ENCODE measurements at regions not wholly inside any gene's neighbourhood (a gene's known extent, or its start where the extent isn't known, plus 50 kb on each side); places are given as distances from the start of the nearest gene placed in this dataset.
"Not testable (repeated sequence)": the region's sequence is repeated elsewhere in the genome, so short reads cannot be mapped to it uniquely, and the experiment has no call there.

DNA sequence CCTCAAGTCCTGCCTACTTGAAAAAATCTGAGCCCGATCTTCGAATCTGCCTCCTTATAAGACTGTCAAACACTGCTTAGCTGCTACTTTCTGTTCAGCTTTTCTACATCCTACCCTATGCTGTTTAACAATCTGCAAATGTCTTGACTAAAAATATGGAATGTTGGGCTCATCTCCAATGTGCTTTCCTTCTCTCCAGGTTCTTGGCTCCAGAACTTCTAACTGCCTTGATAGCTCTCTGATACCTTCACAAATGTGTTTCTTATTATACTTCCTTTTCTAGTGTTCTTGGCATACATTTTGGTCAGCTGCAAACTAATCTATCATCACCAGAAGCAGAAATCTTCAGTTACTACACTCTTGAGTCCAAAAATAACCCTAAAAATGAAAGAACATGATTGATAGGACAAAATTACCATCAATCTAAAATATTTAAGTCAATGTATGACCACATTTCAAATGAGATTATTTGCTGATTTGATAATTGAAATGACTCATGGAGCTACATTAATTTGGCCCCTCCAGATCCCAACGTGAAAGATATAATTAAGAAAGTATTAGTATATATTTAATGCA, 372.3 kb upstream of the MON1B start:
- peak; percentile 62 for DNase-seq

GRCh38 chr16:76819226-76819916, 371.6 kb upstream of the MON1B start:
- no peak for DNase-seq

GRCh38 chr16:76824221-76824620, 366.8 kb upstream of the MON1B start:
- no peak for DNase-seq

DNA sequence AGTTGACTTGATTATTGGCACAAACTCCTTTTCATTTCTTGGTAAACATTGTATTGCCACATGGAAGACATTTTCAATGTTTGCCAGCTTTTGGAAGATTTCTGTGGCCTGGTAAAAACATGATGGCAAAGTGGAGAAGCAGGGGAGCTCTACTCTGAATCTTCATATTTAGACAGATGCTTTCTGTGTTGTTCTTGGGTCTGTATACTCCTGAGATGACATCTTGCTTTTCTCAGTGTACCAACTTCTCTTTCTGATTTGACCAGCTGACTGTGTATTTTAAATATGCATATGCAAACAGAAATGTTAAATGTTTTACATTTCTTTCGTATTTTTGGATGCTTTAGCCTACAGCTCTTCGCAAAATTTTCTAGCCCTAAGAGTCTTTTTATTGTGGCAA, 366.2 kb upstream of the MON1B start:
- no peak for DNase-seq

- peak; percentile 52 for DNase-seq
Measured at GRCh38 chr16:76835339-76835738, 355.7 kb upstream of the MON1B start.

DNA sequence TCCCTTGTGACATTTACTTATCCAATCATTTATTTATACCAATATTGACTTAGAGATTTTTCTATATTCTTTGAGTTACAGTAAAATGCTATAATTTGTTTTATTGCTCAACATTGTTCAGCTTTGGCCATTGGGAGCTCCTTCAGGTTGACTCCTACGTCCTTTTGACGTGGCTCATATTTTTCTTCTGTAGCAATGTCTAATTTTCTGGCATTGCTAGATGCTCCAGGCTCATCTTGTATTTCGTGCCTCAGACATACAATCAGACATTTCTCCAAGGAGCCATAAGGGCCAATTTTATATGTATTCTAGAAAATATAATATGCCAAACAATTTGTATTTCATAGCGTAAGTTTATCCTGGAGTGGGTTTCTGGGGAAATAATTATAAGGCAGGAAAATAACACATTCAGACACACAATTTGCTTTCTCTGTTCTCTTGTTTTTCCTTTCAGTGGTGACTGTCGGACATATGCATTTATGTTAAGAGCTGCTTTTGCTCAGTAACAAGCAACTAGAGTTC, 355.1 kb upstream of the MON1B start:
- DNase-seq, result peak; percentile 70

- no peak for DNase-seq
Measured at GRCh38 chr16:76837872-76838271, 353.1 kb upstream of the MON1B start.

DNA sequence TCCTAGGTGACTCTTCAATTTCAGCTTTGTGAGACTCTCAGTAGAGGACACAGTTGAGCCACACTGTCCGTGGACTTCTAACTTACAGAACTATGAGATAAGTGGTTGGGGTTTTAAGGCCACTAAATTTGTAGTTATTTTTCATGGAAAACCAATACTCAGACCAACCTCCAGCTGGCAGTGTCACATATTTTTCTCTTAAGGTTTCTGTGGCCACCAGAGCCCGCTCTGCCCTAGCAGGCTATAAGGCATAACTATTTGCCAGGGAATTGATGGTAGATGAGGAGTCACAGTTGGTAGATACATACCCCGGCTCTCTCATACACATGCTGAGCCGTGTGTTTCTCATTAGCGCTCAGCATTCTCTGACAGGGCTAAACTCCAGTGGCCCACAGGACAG, 336.8 kb upstream of the MON1B start:
- DNase-seq, result no peak

DNA sequence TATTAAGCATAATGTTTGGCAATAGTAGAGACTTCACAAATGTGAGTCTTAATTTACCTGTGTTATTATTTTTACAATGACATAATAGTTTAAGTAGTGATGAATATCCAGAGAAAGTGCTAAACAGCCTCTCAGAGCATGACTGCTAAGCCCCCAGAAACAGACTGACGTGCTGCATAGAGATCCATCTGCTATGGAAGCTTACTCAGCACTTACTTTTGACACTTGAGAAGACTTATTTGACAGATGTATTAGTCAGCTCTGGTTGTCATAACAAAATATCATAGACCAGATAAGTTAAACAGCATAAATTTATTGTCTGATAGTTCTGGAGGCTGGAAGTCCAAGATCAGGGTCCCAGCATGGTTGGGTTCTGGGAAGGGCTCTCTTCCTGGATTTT, 334.9 kb upstream of the MON1B start:
- DNase-seq, result no peak

- no peak for DNase-seq
Measured at GRCh38 chr16:76857402-76857801, 333.6 kb upstream of the MON1B start.

- no peak for DNase-seq
Measured at GRCh38 chr16:76862901-76863300, 328.1 kb upstream of the MON1B start.

DNA sequence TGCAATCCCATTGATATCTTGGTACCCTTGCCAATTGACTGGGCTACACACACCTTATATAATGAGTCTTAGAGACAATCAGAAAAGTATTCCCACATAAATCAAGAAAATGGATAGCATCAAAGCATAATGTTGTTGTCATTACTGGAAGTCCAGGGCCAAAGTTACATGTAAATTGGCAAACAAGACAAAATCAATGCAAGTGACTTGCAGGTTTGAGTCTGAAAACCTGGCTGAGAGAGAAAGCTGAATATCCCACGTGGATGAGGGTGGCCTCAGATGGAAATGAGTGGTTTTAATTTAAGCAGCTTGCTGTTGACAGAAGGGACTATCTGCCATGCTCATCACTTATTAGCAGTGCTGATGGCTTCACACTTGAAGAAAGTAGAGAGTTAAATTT, 324.0 kb upstream of the MON1B start:
- DNase-seq, result no peak

DNA sequence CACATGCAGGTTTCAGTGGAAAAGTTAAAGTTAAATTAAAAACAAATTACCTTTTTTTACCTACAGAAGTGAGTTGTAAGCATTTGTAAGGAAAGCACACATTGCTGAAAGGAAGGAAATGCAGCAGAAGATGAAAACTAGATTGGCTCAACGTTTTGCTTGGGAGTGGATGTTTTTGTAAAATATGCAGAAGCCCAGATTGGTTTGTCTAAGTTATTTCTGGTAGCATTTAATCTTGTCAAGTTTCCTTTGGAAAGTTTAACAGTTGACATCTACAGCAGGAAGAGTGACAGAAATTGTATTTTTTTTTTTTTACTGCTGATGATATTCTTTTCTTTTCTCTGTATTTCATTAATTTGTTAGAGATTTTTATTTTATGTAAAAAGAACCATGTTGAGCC, 315.1 kb upstream of the MON1B start:
- DNase-seq, result no peak

DNA sequence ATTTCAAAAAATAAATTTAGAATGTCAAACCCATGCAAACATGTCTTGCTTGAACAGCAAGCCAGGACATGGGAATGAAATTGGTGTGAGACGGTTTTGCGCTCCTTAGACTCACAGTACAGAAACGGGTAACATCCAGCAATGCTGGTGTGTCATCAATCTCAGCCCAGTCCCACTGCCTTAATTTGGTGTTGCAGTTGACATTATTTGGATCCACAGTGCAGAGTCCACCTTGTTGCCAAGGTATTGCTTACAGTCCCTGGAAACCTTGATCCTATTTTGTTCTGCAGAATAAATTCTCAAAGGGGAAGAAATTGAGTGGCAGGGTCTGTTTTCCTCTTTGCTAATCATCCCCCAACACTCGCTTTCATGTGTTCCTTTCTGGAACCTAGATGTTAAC, 311.6 kb upstream of the MON1B start:
- no peak for DNase-seq

DNA sequence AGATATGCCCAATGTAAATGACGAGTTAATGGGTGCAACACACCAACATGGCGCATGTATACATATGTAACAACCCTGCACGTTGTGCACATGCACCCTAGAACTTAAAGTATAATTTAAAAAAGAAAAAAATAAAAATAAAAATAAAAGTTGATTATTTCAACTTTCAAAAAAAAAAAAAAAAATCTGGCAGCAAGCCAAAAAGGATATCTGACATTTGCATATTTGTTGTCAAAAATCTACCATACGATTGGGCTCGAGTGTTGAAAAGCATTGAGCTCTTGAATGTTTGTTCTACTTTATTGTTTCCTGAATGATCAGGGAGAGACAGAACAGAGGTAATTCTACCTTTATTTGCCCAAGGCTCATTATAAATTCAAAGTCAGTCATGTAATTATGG, 310.5 kb upstream of the MON1B start:
- not testable (repeated sequence) for DNase-seq

- no peak for DNase-seq
Measured at GRCh38 chr16:76882105-76882504, 308.9 kb upstream of the MON1B start.

DNA sequence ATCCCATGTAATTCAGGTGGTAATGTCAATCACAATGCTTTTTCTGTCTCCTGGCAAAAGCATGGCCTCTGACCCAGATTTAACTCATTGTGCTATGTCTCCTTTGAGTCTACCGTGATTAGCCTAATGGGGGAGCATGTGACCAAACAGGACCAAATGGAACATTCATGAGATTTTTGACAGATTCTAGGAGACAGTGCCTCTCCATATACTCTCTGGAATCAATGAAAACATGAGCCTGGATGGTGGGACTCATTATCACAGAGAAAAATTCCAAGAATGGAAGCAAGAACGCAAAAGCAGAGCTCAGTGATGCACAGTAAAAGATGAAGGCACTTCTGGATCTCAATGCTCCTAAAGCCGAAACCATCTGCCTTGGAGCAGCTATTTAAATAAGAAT, 307.9 kb upstream of the MON1B start:
- no peak for DNase-seq

DNA sequence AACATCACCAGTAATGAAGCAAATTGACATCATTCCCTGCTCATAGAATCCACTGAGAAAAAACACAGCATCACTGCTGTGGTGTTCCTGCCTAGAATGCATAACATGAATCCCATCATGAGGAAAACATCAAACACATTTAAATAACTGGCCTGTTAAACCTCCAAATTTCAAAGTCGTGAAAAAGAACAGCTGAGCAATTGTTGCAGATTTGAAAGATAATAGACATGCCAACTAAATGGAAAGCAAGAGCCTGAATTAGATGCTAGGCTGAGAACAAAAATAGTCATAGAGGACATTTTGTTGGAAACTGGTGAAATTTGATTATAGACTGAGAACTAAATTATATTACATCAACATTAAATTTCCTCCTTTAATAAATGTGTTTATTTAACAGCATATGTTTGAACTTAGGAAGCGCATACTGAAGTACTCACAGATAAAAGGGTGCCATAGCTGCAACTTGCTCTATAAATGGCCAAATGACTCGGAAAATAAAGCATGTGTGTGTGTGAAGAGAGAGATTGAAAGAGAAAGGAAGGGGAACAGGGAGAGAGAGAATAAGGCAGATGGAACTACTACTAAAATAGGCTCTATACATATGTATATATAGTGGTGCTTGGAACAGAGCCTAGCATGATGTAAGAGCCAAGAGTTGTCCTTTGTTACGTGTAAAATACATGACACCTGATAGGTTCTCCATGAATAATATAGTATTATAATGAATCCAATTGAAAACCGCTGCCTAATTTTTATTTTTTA, 305.0 kb upstream of the MON1B start:
- no peak for DNase-seq

- DNase-seq, result no peak
Measured at GRCh38 chr16:76897816-76898215, 293.2 kb upstream of the MON1B start.

- peak; percentile 15 for DNase-seq
Measured at GRCh38 chr16:76899767-76900166, 291.2 kb upstream of the MON1B start.

DNA sequence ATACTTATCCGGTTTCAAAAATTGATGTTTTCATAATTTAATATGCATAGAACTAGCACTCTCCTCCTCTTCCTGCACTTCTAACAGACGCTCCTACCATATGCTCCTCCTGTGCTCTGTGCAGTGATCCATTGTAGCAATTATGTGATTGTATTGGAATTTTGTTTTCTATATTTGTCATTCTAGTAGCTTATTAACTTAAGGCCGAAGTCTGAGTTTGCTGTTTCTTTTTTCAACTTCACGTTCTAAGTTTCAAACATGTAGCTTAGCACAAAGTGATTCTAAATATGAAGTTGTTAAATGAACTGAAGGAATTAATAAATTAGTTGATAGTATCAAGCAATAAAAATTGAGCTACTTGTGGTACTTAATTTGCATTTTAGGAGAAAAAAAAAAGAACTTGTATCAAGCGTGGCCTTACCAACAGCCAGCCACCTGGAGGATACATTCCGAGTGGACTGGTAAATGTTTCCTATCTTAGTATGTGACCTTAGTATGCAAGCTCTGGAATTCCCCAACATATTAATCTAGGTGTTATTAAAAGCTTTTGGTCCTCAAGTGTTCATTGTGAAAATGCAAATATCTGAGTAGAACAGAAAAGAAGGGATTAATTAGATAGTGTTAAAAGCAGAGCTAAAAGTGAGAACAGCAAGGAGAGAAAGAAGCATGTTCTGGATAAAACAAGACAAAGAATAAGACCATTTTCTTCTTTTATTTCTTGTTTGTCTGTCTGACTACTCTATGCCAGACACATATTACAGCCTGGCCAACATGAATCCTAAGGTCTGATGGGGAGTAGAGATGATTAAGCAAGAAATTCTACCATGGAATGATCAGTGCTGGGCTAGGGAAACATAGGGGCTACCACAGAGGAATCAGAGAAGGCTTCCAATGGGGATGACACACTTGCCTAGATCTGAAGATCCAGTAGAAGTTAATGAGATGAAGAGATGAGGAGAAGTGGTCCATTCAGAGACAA, 290.4 kb upstream of the MON1B start:
- no peak for DNase-seq

DNA sequence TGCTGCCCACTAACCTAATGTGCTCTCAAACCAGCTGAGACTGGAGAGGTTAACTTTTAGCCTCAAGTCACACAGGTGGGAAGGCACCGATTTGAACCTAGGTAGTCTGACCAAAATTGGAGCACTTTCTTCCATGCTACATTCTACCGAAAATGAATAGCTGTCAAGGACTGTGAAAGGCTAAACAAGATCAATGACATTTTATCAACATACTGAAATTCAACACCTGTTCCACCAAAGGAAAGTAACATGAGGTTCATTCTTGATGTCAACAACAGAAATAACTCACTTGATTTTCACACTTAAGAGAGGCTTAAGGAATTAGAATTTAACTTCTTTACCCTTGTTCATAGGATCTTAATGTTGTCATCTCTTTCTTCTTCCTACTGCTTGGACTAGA, 284.4 kb upstream of the MON1B start:
- DNase-seq, result no peak

GRCh38 chr16:76910931-76911330, 280.1 kb upstream of the MON1B start:
- no peak for DNase-seq
